ENCODE measurements at regions not wholly inside any gene's neighbourhood (a gene's known extent, or its start where the extent isn't known, plus 50 kb on each side); places are given as distances from the start of the nearest gene placed in this dataset.

- ChIA-PET CTCF (no interaction called here), POLR2A (no interaction called here)
- H3K27me3 Mint-ChIP-seq (ENCODE audit: low read depth) = no peaks in the 10 kb centered on the region; the same call in 1 of the 2 replicates
- DNase-seq (ENCODE audit: low spot score) (no peak), ATAC-seq (no peak)
- no peaks in the 10 kb centered on the region for H3K9me3 Mint-ChIP-seq
- H3K27ac Mint-ChIP-seq = no peak overlapping the region
- no peak for TF ChIP-seq ZNF512 (CRISPR knock-in tag; IDR thresholded peaks at IDR 0.05; ENCODE audit: borderline replicate concordance)
- no peak for TF ChIP-seq ZNF281 (CRISPR knock-in tag; IDR thresholded peaks at IDR 0.05)
- TF ChIP-seq ESRRA (CRISPR knock-in tag; IDR thresholded peaks at IDR 0.05; ENCODE audit: borderline replicate concordance) = no peak
- no peak for TF ChIP-seq CDX4 (CRISPR knock-in tag; IDR thresholded peaks at IDR 0.05; ENCODE audit: borderline replicate concordance)
- no peak for TF ChIP-seq NR3C1 (CRISPR knock-in tag; conservative IDR thresholded peaks at IDR 0.05; ENCODE audit: low read depth)
- TF ChIP-seq MYBL2 (CRISPR knock-in tag; IDR thresholded peaks at IDR 0.05) = no peak
- TF ChIP-seq GRHL2 (CRISPR knock-in tag; IDR thresholded peaks at IDR 0.05; ENCODE audit: insufficient replicate concordance, severe bottlenecking) = no peak
- TF ChIP-seq ZMAT4 (CRISPR knock-in tag; IDR thresholded peaks at IDR 0.05) = no peak
- no peak for TF ChIP-seq ARID4B (CRISPR knock-in tag; IDR thresholded peaks at IDR 0.05; ENCODE audit: borderline replicate concordance)
- TF ChIP-seq JAZF1 (CRISPR knock-in tag; IDR thresholded peaks at IDR 0.05) = no peak
- no peak for TF ChIP-seq OVOL2 (CRISPR knock-in tag; IDR thresholded peaks at IDR 0.05; ENCODE audit: borderline replicate concordance)
- no peak for TF ChIP-seq TP53 (CRISPR knock-in tag; IDR thresholded peaks at IDR 0.05)
- TF ChIP-seq NFE2L1 (CRISPR knock-in tag; IDR thresholded peaks at IDR 0.05) = no peak
- no peak for TF ChIP-seq KAT7 (CRISPR knock-in tag; IDR thresholded peaks at IDR 0.05; ENCODE audit: borderline replicate concordance)
- TF ChIP-seq IRF2 (CRISPR knock-in tag; IDR thresholded peaks at IDR 0.05; ENCODE audit: borderline replicate concordance, low read depth) = no peak
- TF ChIP-seq ZNF416 (CRISPR knock-in tag; IDR thresholded peaks at IDR 0.05) = no peak
- TF ChIP-seq ZNF671 (CRISPR knock-in tag; IDR thresholded peaks at IDR 0.05) = no peak
- H3K4me3 Mint-ChIP-seq = no peak overlapping the region
- no peaks in the 10 kb centered on the region for H3K36me3 Mint-ChIP-seq
- H3K4me1 Mint-ChIP-seq = peaks cover 12% of the 10 kb centered on the region
Observed at GRCh38 chrX:14380044-14380443, 149.3 kb upstream of the GLRA2 start.
